Stimulated activated CD4-positive, alpha-beta T cell treated with anti-CD3 and anti-CD28 coated beads, Interleukin-2, amount 100 ng/mL, for 4 hours (primary cell): ENCODE measurements at regions not wholly inside any gene's neighbourhood (a gene's known extent, or its start where the extent isn't known, plus 50 kb on each side); places are given as distances from the start of the nearest gene placed in this dataset.

ENCODE experiments used
- DNase-seq: peaks from one replicate; pipeline ENCODE4 v3.0.0-alpha.2; 2020; ENCODE audit warnings: low read depth

DNA sequence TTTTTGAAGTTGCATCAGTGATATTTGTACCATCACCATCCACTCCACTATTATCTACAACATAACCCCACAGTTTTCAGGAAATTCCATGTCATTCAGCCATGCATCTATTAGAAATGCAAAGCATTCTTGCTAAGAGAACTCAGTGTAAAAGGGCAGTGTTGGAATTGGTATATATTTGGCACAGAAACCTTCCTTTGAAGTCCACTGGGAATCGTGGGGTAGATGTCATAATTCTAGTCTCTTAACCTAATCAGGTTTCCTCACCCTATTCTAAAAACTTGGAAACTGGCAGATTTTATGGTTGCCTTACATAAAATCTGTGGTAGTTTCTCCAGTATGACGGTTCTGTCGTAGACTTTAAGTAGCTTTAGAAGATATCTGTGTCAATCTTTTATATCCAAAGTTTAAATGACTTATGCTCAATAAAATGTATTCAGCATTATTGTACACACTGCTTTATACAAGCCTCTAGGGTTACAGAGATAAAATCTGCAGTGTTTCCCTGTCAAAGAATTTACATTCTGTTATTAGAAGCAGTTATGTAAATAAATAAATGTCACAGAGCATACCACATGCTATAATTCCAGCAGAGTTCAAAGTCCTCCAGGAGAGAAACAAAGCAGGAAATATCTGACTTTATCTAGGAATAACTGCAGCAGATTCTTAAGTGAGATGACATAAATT is 704.4 kb upstream of the CELF2 start:
- no peak for DNase-seq

DNA sequence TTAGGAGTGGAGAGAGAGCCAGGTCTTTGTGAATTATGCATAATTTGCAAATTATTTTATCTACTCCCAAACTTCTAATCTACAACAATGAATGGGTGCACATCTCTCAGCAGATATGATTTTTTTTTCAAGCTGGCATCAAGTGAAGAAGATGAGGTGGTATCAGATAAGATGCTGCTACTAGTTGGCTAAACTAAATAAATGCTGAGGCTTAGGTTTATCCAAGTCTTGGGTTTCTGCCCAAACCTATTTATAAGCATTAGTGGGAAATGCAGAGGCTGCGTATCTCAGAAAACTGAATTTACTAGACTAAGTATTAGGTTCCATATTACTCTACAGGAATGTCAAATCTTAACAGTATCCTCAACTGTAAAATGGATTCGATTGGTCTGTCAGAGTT is 703.0 kb upstream of the CELF2 start:
- DNase-seq = no peak

DNA sequence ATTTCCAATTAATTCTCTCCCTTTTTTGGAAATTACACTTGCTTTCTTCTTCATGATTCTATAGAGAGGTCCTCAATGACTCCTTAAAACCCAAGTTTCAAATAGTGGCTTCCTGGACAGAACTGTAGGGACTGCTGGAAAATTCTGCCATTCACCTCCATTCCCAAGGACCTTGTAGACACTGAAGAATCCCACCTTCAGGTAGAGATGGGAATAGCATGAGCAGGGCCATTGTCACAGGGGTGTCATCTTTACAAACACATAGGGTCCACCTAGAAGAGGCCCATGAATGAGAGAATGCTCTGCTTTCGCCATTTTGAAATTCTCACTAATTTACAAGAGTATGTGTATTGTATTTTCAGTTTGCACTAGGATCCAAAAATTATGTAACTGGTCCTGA is 701.7 kb upstream of the CELF2 start:
- no peak for DNase-seq

DNA sequence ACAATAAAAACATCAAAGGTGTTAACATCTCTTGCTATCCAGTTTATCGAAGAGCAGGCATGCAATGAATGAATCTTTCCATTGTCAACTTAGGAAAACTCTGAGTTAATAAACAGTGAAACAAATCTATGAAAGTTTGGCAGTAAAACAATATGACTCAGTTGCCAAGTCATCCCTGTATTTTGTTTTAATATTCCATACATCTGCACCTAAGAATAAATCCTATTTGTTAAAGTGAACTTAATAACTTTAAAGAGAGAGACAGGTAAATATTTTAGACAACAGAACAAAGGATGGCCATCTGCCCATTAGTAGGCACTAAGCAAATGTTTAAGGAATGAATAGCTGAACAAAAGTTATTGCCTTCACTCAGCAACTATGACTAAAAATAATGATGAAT is 700.5 kb upstream of the CELF2 start:
- DNase-seq = no peak

DNA sequence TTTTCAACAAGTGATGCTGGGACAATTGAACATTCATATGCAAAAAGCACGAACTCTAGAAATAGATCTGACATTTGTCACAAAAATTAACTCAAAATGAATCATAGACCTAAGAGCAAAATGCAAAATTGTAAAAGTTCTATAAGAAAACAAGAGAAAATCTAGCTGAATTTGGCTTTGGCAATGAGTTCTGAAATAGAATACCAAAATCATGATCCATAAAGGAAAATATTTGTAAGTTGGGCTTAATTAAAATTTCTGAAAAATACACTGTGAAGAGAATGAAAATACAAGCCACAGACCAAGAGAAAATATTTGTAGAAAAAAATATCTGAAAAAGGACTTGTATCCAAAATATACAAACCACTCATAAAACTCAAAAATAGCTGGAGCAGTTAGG is 698.8 kb upstream of the CELF2 start:
- no peak for DNase-seq

DNA sequence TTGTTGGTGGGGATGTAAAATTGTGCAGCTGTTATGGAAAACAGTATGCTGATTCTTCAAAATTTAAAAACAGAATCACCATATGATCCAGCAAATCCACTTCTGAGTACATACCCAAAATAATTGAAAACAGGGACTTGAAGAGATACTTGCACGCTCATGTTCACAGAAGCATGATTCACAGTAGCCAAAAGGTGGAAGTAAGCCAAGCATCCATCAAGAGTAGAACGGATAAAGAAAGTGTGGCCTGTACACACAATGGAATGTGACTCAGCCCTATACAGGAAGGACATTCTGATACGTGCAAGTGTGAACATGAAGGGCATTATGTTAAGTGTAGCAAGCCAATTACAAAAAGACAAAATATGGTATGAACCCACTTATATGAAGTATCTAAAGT is 696.7 kb upstream of the CELF2 start:
- no peak for DNase-seq

DNA sequence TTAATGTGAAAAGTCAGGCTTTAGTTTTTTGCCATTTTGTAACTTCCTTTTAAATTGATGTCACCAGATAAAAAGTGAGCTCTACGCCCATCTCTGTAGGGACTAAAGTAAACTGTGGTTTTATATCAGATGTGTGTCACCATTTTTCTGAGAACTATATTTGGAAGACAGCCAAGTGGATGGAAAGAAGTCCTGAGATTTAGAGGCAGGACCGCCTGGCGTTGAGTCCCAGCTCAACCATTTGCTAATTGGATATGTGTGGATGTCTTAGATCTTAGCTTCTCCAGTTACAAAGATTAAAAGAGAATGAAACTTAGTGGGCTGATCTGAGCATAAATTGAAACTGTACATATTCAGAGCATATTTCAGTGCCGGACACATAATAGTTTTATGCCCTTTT is 691.6 kb upstream of the CELF2 start:
- DNase-seq = no peak

DNA sequence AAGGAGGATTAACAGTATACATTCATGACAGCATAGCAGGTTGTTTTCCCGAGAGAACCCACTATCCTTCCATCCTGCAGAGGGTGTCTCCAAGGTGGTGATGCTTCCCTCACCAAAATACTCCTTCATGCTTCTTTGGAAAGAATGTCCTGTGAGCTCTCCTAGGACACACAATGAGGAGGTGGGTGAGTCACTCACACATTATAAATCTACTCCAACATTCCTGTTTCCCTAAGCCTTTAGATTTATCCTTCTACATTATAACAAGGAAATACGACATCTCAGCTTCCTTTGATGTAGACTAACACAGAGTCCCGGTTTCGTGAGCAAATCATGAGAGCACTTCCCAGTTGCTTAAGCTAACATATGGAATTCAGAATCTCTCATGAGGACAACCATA is 689.7 kb upstream of the CELF2 start:
- no peak for DNase-seq

DNA sequence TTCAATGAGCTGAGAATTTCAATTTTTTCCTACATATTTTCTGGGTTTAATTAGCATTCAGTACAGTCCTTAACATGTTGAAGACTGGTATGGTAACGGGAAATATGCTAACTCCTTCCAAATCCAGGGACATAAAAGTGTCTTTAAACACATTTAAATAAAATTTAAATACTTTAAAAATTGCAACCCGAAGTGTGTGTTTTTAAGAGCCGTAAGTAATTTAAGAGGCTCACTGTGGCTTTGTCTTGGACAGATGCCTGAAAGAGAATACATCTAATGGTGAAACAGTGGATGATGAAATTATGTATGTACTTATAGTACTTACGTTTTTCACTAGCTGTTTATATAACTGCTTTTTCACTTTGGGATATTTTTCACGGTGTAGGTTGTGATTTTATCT is 687.3 kb upstream of the CELF2 start:
- no peak for DNase-seq

DNA sequence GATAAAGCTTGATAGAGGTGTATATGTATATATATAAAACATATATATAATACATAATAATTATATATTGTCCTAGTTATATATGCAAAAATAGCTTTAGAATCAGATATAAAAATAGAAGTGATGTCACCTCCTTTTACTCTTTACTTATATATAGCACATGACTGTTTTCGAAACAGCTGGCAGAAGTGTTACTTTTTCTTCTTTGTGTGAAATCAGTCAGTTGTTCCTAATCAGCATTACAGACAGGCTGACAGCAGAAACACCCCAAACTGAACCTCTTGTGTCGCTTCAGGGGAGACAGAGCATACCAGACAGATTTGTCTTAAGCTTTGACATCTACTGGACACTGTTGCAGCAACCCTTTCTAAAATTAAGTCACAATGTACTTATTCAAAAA is 684.9 kb upstream of the CELF2 start:
- DNase-seq = no peak

DNA sequence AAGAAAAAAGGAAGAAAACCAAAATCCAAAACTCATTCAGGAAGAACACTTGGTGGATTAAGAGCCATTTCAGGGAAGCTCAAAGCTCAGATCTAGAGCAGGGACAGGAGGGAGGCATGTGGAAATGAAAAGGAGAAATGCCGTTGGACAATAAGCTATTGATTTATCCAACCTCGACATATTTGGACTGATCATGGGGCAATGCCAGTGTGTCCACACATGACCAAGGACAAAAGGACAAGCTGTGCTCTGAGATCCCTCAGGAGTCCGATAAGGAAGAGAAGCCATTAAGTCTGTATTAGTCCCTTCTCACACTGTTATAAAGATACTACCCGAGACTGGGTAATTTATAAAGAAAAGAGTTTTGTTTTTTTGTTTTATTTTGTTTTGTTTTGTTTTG is 684.0 kb upstream of the CELF2 start:
- no peak for DNase-seq

DNA sequence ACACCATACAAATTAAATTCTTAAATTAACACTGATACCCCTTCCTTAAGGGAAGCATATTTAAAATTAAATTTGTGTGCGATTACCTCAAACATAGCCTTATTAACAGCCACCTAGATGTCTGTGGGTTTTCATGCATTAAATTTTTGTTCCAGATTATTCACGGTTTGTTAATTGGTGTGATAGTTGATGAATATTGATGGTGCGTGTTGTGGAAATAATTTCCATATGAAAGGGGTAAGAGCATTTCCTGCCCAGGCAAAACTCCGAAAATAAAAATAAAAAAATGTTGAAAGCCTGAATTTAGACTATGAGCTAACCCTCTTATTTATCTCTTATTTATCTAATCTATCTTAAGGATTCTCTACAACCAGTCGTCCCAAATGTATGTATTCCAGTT is 679.3 kb upstream of the CELF2 start:
- DNase-seq = no peak

DNA sequence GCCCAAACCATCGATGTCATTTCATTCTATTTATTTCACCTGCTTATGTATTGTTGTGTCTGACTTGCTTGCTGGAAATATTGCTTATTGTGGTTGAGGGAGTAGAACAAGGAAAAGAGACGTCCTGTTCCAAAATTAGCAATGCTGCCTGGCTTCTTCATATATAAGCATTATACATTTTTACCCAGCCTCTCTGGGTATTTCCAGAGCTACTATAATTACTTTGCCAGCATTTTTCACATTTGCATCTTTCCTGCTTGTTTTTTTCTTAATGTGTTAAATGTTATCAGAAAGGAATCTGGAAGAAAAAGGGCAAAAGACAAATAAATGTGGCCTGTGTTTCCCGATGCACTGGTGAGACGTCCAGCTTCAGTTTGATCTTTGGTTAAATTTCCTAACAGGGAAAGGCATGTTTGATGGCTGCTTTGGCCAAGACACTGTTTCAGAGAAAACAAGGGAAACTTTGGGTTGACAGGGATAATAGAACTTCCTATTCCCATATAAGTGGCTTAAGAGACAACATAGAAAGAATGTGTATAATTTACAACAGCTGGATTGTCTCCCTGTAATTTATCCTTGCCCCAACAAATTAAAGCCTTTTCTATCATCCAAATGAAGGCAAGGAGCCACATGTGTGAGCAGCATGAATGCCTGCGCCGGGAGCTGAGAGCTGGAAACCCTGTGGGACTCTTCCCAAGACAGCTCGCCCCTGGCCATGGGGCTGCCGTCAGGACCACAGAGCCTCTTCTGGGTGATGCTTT is 671.1 kb upstream of the CELF2 start:
- no peak for DNase-seq

DNA sequence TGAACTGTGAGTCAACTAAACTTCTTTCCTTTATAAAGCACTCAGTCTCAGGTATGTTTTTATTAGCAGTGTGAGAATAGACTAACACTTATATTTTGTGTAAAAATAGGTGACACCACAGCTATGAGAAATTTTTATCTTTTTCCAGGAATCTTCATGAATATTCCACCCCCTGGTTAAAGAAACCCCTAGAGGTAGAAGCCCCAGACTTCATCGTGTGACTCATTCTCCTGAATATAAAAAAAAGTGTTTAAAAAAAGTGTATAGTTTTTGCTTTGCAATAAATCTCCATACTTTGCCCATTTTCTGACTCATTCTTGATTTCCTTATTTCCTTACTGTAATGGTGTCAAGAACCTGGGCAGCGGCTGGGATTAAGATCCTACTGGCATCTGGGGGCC is 667.6 kb upstream of the CELF2 start:
- no peak for DNase-seq

DNA sequence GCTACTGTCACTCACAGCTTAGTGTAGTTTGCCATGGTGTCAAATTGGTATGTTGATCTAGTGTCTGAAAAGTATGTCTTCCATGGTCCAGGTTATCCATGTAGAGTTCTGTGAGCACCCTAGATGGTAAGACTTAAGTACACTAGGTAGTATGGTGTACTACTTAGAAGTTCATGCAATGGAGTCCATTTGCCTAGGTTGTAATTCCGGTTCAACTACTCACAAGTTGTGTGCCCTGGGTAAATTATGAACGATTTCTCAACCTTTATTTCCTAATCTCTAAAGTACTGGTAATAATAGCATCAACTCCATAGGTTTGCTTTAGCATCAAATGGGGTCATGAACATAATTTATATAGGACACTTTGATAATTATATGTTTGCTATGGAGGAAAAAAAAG is 666.2 kb upstream of the CELF2 start:
- no peak for DNase-seq

DNA sequence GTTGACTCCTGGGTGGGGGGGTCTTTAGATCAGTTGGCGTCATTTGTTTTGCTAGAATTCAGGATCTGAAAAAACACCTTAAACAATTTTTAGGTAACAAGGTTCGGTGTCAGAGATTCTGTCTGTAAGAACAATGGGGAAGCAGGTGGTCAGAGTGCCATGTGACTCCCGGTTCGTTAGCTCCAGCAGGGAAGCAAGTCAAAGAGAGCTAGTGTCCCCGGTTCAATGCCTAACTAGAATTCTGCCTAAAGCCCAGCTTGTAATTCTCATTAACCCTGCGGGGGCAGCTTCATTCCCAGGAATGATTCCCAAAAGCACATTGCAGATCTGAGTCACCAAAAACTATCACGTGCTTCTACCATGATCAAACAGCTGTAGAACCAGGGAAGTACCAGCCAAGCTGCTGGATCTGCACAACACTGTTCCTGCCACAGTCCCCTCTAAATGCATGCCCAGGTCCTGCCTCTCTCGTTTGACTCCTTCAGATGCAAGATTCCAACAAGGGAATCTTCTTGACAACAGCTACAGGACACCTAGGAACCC is 664.3 kb upstream of the CELF2 start:
- no peak for DNase-seq

DNA sequence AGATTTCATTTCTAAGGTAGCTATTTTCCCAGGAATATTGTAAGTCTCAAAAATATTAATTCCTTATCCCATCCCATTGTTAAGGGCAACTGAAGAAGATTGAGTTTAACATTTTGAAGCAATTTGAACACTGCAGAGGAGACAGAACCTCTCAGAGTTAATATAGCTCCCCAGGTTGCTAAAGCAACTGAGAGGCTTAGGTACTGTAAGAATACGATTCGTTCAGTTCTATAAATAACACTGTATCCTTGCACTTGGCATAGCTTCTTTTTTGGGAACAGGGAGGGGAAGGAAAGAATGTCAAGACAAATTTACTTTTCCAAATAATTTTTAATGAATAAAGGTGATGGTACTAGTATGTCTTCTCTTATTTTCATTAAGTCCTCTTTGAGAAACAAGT is 658.4 kb upstream of the CELF2 start:
- DNase-seq = no peak

DNA sequence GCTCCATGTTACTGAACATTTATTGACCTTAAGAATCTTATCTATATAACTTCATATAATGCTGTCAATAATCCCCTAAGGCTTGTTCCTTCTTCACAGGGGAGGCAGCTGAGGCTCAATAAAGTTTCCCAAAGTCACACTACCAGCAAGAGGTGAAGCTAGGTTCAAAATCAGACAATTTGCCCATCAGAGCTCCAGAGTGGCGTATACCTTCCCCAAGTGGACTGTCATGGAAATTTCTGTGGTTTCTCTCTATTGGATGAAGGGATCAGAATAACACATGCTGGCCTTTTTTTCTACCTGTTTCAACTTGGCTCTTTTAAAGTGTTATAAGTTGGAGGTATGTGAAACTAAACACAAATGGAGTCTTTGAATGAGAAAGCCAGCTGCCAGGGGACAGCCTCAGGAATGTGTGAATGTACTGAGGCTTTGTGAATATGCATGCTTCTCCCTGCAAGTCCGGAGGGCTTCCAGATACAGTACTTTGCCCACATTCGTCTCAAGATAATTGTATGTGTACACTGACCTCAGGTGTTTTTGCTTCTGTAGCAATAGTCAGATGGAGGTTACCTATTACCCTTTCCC is 656.3 kb upstream of the CELF2 start:
- no peak for DNase-seq

DNA sequence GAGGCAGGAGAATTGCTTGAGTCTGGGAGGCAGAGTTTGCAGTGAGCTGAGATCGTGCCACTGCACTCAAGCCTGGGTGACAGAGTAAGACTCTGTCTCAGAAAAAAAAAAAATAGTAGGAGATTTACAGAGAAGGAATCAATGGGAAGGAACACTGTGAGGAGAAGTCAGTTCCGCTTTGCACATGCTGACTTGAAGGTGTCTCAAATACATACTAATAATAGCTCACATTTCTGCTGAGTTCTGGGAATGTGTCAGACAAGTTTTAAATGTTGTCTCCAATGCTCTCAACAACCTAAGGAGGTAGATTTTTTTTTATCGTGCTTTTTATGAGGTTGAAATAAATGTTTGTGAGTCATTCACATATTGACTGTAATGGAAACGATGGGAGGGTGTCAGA is 654.9 kb upstream of the CELF2 start:
- no peak for DNase-seq

DNA sequence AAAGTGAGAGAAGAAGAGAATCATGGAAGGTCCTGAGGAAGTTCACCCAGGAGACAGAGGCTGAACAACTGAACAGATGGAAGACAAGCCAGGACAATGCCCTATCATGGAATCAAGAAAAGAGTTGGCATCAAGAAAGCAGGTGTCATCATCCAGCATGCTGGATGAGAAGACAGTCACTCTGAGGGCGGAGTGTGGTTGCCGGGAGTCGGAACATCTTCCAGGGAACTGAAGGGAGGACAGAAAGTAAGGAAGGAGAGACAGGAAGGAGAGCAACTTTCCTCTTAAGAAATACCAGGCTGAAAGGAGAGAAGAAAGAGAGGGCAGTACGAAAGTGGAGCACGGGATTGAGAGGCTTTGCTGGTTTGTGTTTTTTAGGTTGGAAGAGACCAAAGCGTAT is 654.5 kb upstream of the CELF2 start:
- no peak for DNase-seq

DNA sequence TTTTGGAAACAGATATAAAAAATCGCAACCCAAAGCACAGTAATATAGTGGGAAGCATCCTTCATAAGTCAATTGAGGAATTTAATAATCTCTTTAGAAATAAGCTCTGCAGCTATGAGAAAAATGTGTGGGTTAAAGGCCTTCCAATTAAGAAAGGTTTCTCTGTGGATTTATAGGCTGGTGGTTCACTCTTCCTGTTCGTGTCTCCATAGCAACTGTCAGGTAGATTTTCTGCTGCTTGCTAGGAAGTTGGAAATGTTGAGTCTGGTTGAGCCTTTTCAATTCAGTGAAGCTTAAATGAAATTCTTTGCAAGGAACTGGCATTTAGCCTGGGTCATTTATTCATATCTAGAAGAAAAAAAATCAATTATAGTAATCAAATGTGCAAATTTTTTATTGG is 652.8 kb upstream of the CELF2 start:
- DNase-seq = no peak

DNA sequence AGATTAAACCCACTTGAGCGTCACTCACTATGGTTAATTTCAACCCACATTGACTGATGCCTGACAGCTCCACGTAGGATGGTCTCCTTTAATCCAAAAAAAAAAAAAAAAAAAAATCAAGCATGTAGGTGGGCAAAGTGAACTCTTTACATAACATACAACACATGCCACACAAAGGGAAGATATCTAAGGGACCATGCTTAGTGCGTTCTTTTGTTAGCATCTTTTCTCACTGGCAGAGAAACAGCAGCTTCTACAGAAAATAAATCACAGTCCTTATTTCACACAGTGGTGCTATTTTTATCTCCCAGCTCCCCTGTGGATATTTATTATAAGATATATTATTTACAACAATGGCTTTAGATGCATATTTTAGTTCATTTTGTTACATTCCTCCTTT is 652.0 kb upstream of the CELF2 start:
- DNase-seq = no peak

DNA sequence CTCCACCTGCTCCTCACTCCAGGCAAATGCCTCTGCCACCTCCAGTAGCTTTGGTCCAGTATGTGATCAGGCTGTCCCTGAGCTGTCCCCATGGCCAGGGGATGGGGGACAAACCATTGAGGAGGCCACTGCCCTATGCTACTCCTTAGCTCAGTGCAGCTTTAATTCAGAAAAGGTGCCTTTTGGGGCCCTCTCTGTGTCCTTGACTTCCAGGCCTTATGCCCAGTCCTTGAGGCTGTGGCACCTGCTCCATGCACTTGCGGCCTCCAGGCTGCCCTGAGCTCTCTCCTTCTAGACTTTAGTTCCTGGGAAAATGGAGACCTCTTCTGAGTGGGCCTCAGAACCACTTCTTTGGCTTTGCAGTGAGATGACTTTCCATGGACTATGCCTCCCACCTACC is 650.8 kb upstream of the CELF2 start:
- no peak for DNase-seq

DNA sequence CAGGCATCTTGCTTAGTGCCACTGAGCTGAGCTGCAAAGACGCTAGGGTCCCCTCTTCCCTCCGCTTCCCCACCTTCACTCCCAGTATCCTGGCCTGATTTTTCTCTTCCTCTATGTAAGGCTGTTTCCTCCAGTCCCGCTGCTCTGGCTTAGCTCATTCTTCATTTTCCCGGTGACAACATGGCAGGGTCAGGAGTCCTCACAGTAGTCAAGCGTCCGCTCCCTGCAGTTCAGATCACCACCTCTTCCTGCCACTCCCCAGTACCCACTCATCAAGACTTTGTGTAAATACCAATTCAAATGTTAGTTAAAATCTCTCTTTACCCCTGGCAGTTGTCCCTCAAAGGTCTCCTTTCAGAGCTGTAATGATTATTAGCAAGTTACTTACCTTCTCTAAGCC is 650.4 kb upstream of the CELF2 start:
- no peak for DNase-seq
